Parathyroid adenoma (tissue), 2 donors: ENCODE measurements at regions not wholly inside any gene's neighbourhood (a gene's known extent, or its start where the extent isn't known, plus 50 kb on each side); places are given as distances from the start of the nearest gene placed in this dataset.

ENCODE experiments used
- H2AFZ ChIP-seq: fragments of 300-600 bp; sonication (generic); one replicate; pipeline ENCODE4 v1.7.0; 2017; ENCODE audit warnings: antibody characterized with exemption, mild to moderate bottlenecking
- H3K27ac ChIP-seq: fragments of 300-600 bp; sonication (generic); one replicate; pipeline ENCODE4 v1.7.0; 2017
- H3K27me3 ChIP-seq: fragments of 300-600 bp; sonication (generic); one replicate; pipeline ENCODE4 v1.7.0; 2017; ENCODE audit warnings: low read length; ENCODE audit not compliant: control insufficient read depth, insufficient read depth
- H3K36me3 ChIP-seq: fragments of 300-600 bp; sonication (generic); one replicate; pipeline ENCODE4 v1.7.0; 2017; ENCODE audit warnings: low read length; ENCODE audit not compliant: control insufficient read depth, insufficient read depth
- H3K4me1 ChIP-seq: fragments of 300-600 bp; sonication (generic); one replicate; pipeline ENCODE4 v1.7.0; 2017; ENCODE audit warnings: control low read depth
- H3K4me2 ChIP-seq: fragments of 300-600 bp; sonication (generic); one replicate; pipeline ENCODE4 v1.7.0; 2017; ENCODE audit warnings: low read length
- H3K4me3 ChIP-seq: fragments of 300-600 bp; sonication (generic); one replicate; pipeline ENCODE4 v1.7.0; 2017; ENCODE audit warnings: low read depth, low read length
- H3K79me2 ChIP-seq: fragments of 300-600 bp; sonication (generic); one replicate; pipeline ENCODE4 v1.7.0; 2017; ENCODE audit warnings: control low read depth
- H3K9ac ChIP-seq: fragments of 300-600 bp; sonication (generic); one replicate; pipeline ENCODE4 v1.7.0; 2017; ENCODE audit warnings: mild to moderate bottlenecking
- H3K9me3 ChIP-seq: fragments of 300-600 bp; sonication (generic); one replicate; pipeline ENCODE4 v1.7.0; 2017; ENCODE audit warnings: low read length; ENCODE audit not compliant: control insufficient read depth
- TF ChIP-seq, protein P1 (sequence below): fragments of 300-600 bp; sonication (generic); IDR thresholded peaks from one replicate; pipeline ENCODE4 v1.7.0; 2017; ENCODE audit warnings: antibody characterized with exemption, mild to moderate bottlenecking
- donor health status: primary hyperparathyroidism.

DNA sequence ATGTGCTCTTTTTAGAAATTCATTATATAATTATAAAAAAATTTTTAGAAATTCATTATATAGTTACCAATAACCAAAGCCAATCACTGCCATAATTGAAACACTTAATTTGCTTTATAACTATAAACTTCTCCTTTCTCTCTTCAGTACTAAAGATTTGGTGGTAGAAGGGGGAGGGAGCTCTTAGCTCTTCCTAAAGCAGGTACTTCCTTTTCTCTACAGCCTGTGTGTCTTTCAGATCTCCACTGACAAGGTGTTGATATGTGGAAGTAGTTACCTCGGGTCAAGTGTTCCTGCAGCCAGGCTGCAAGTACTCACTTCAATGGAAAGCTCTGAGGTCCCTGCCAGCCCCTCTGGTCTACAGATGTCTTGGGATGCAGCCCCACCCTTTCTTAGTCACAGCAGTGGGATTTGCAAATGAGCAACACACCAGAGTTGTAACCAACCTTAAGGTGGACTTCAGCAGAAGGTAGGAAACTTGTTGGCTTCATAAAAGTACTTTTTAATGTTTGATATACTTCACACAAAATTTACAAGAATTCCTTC, 690.0 kb downstream of the ARHGAP15 start:
- no peak overlapping the region for H3K27ac ChIP-seq
- TF ChIP-seq, protein P1, sequence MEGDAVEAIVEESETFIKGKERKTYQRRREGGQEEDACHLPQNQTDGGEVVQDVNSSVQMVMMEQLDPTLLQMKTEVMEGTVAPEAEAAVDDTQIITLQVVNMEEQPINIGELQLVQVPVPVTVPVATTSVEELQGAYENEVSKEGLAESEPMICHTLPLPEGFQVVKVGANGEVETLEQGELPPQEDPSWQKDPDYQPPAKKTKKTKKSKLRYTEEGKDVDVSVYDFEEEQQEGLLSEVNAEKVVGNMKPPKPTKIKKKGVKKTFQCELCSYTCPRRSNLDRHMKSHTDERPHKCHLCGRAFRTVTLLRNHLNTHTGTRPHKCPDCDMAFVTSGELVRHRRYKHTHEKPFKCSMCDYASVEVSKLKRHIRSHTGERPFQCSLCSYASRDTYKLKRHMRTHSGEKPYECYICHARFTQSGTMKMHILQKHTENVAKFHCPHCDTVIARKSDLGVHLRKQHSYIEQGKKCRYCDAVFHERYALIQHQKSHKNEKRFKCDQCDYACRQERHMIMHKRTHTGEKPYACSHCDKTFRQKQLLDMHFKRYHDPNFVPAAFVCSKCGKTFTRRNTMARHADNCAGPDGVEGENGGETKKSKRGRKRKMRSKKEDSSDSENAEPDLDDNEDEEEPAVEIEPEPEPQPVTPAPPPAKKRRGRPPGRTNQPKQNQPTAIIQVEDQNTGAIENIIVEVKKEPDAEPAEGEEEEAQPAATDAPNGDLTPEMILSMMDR, result no peak
- H3K9me3 ChIP-seq, result no peaks in the 10 kb centered on the region
- H3K4me2 ChIP-seq, result no peak overlapping the region
- H3K79me2 ChIP-seq, result no peaks in the 10 kb centered on the region
- H3K9ac ChIP-seq, result no peak overlapping the region
- H3K27me3 ChIP-seq, result no peaks in the 10 kb centered on the region
- no peaks in the 10 kb centered on the region for H3K36me3 ChIP-seq
- no peaks in the 10 kb centered on the region for H3K4me1 ChIP-seq
- H2AFZ ChIP-seq, result no peak overlapping the region
- H3K4me3 ChIP-seq, result no peak overlapping the region
